Ascending aorta (tissue), 2 donors: ENCODE measurements at regions not wholly inside any gene's neighbourhood (a gene's known extent, or its start where the extent isn't known, plus 50 kb on each side); places are given as distances from the start of the nearest gene placed in this dataset.

Source experiments
- DNase-seq, 2 donors: peaks; one replicate each; pipeline ENCODE4 v3.0.0-alpha.2; 2019; ENCODE audit warnings: low spot score in 2 of 2
- H3K27ac ChIP-seq, 2 donors: fragments of 200-600 bp; sonication (generic); one replicate each; pipeline ENCODE4 v1.5.1; 2016 to 2017; ENCODE audit warnings: mild to moderate bottlenecking in 1 of 2
- H3K27me3 ChIP-seq: fragments of 200-600 bp; sonication (generic); one replicate; pipeline ENCODE4 v1.5.1; 2017
- H3K36me3 ChIP-seq, 2 donors: fragments of 200-600 bp; sonication (generic); one replicate each; pipeline ENCODE4 v1.5.1; 2016
- H3K4me1 ChIP-seq, 2 donors: fragments of 200-600 bp; sonication (generic); one replicate each; pipeline ENCODE4 v1.5.1; 2016 to 2017; ENCODE audit warnings: mild to moderate bottlenecking in 1 of 2
- H3K4me3 ChIP-seq, 2 donors: fragments of 200-600 bp; sonication (generic); one replicate each; pipeline ENCODE4 v1.5.1; 2016 to 2017; ENCODE audit warnings: mild to moderate bottlenecking in 1 of 2
- H3K9me3 ChIP-seq, 2 donors: fragments of 200-600 bp; sonication (generic); one replicate each; pipeline ENCODE4 v1.5.1; 2016
- intact Hi-C: fragments of 100-400 bp; cut with DNase I; formaldehyde crosslinking; loops from one replicate; pipeline ENCODE4 v1.15.1; 2023
- TF ChIP-seq, protein P1 (sequence below), 3 experiments: fragments of 200-600 bp in 2 of 3; fragments of 450-650 bp in 1 of 3; sonication (generic) in 2 of 3; IDR thresholded peaks; one replicate each; pipeline ENCODE4 v1.5.1; 2016 to 2019; ENCODE audit warnings: antibody characterized with exemption in 3 of 3, mild to moderate bottlenecking in 1 of 3, moderate library complexity in 1 of 3

GRCh38 chr7:118836933-118837332, 612.4 kb downstream of the ANKRD7 start:
- DNase-seq: no peak
- H3K27ac ChIP-seq: no peak overlapping the region
- TF ChIP-seq, protein P1, sequence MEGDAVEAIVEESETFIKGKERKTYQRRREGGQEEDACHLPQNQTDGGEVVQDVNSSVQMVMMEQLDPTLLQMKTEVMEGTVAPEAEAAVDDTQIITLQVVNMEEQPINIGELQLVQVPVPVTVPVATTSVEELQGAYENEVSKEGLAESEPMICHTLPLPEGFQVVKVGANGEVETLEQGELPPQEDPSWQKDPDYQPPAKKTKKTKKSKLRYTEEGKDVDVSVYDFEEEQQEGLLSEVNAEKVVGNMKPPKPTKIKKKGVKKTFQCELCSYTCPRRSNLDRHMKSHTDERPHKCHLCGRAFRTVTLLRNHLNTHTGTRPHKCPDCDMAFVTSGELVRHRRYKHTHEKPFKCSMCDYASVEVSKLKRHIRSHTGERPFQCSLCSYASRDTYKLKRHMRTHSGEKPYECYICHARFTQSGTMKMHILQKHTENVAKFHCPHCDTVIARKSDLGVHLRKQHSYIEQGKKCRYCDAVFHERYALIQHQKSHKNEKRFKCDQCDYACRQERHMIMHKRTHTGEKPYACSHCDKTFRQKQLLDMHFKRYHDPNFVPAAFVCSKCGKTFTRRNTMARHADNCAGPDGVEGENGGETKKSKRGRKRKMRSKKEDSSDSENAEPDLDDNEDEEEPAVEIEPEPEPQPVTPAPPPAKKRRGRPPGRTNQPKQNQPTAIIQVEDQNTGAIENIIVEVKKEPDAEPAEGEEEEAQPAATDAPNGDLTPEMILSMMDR (IDR thresholded peaks at IDR 0.05): no peak
- intact Hi-C loops: no loop called here
- H3K4me1 ChIP-seq: no peaks in the 10 kb centered on the region
- no peaks in the 10 kb centered on the region for H3K36me3 ChIP-seq
- no peak overlapping the region for H3K4me3 ChIP-seq
- H3K9me3 ChIP-seq: peaks cover 0 to 2% of the 10 kb centered on the region in 2 donors
- H3K27me3 ChIP-seq: no peaks in the 10 kb centered on the region

DNA sequence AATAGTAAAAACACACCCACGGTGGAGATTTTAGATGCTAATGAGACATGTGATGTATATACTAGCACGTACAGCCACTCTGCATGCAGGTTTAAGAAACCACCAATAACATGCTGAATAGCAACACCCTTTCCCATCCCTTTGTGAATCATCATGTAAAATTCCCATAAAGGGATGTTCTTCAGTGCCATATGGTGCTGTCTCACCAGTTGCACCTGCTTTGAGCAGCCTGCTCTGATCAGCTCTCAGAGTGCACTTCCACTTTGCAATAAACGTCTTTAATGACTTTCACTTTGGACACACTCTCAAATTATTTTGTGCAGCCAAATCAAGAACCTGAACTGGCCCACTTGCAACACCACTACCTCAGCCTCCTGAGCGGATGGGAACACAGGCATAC, 615.0 kb downstream of the ANKRD7 start:
- Histone ChIP-seq H3K27me3 (no peaks in the 10 kb centered on the region), H3K4me3 (no peak overlapping the region), H3K27ac (no peak overlapping the region), H3K36me3 (no peaks in the 10 kb centered on the region), H3K4me1 (no peaks in the 10 kb centered on the region), H3K9me3 (no peaks in the 10 kb centered on the region)
- intact Hi-C loops: no loop called here
- TF ChIP-seq, protein P1 (IDR thresholded peaks at IDR 0.05): no peak
- DNase-seq: no peak

DNA sequence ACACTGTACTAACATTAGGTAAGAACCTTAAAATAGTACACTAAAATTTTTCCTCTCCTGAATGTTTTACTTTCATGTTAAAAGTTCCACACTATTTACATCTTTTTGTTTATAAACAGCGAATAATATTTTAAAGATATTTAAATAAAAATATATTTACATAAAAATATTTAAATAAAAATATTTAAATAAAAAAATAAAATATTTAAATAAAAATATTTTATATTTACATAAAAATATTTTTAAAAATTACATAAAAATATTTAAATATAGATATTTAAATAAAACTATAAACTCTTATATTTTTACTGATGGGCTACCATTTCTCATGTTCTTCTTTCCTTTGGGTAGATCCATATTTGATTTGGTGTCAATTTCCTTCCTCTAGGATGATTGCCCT, 619.0 kb downstream of the ANKRD7 start:
- H3K27me3 ChIP-seq: no peaks in the 10 kb centered on the region
- intact Hi-C loops: no loop called here
- H3K36me3 ChIP-seq: no peaks in the 10 kb centered on the region
- TF ChIP-seq, protein P1 (IDR thresholded peaks at IDR 0.05): no peak
- no peak for DNase-seq
- no peak overlapping the region for H3K4me3 ChIP-seq
- H3K27ac ChIP-seq: no peak overlapping the region
- H3K9me3 ChIP-seq: no peaks in the 10 kb centered on the region
- H3K4me1 ChIP-seq: no peaks in the 10 kb centered on the region

DNA sequence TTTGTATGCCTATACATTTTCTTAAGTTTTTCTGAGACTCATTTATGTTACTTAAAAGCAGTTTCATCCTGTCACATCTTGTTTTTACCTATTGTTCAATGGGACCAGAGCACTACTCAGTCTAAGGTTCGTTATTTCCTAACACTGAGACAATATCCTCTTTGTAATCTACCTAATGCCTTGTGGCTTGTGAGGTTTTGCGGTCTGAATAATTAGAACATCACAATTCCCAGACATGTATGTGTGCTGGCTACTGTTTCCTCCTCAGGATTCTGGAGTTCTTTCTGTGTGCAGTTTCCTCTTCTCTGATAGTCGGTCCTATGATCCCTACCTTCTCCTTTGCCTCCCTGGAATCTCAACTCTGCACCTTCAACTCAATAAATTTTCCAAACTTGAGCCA, 620.2 kb downstream of the ANKRD7 start:
- Histone ChIP-seq H3K36me3 (no peaks in the 10 kb centered on the region), H3K27ac (no peak overlapping the region), H3K4me3 (no peak overlapping the region), H3K4me1 (no peaks in the 10 kb centered on the region), H3K27me3 (no peaks in the 10 kb centered on the region), H3K9me3 (no peaks in the 10 kb centered on the region)
- TF ChIP-seq, protein P1 (IDR thresholded peaks at IDR 0.05): no peak
- DNase-seq: no peak
- intact Hi-C loops: no loop called here

DNA sequence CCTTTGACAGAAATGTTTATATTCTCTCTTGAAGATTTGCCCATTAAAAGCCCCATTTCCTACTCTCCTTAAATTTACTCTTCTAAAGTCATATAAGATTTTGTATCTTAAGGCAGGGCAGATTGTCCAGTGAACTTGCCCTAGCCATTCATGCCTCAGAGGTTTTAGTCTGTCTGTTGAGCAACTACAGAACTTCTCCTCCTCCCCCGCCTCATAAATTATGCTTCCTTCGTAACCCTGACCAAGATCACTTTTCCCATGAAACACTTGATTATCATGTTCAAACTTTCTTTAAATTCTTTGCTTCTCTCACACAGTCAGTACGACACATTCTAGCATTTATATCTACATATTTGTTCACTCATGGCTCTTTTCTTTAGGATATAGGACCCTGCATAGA, 621.3 kb downstream of the ANKRD7 start:
- DNase-seq: no peak
- Histone ChIP-seq H3K27me3 (no peaks in the 10 kb centered on the region), H3K36me3 (no peaks in the 10 kb centered on the region), H3K4me3 (no peak overlapping the region), H3K9me3 (no peaks in the 10 kb centered on the region), H3K27ac (no peak overlapping the region), H3K4me1 (no peaks in the 10 kb centered on the region)
- TF ChIP-seq, protein P1 (IDR thresholded peaks at IDR 0.05): no peak
- intact Hi-C loops: no loop called here

- no peaks in the 10 kb centered on the region for H3K9me3 ChIP-seq
- H3K4me1 ChIP-seq: no peaks in the 10 kb centered on the region
- H3K27me3 ChIP-seq: no peaks in the 10 kb centered on the region
- H3K36me3 ChIP-seq: no peaks in the 10 kb centered on the region
- DNase-seq: no peak
- TF ChIP-seq, protein P1 (IDR thresholded peaks at IDR 0.05): no peak
- no peak overlapping the region for H3K4me3 ChIP-seq
- no peak overlapping the region for H3K27ac ChIP-seq
- intact Hi-C loops: no loop called here
Measured at GRCh38 chr7:118846977-118847376, 622.5 kb downstream of the ANKRD7 start.
